ENCODE measurements at regions not wholly inside any gene's neighbourhood (a gene's known extent, or its start where the extent isn't known, plus 50 kb on each side); places are given as distances from the start of the nearest gene placed in this dataset.

DNA sequence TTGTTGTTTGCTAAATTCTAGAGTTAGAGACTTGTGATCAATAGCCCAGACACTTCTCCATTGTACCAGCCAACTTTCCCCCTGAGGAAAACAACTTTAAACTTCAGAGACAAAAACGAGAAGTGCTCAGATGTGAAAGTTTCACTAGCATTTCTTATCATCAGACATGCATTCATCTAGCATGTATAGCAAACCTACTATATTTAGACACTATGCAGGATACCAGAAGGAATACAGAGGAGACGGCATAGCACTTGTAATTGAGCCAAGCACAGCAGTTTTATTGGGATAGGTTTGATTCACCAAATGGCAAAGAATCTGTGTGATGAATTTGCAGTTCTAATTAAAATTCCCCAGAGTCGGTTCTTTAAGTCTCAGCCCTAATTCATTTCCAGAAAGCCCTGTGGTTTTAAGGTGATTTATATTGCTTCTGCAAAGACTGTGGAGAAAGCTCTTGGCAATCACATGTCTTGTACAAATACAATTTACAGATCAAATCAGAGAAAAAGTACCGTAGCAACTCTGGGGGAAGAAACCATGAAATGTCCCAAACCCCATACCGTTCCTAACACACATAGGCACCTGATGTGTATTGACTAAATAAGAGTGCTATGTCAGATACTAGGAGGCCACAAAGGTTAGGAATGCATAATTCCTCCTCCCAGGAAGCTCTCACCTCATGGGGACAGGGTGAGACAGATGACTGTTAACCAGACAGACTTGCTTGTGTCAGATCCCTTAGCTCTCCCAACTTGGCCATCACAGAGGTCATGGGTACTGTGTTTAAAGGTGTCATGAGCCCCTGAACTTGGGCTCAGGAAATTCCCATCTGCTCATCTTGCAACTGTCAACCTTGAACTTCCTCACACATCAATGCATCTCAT, 69.6 kb upstream of the KRAS start:
- no peak for TF ChIP-seq TCF7 (CRISPR knock-in tag; IDR thresholded peaks at IDR 0.05; ENCODE audit: low read depth)
- TF ChIP-seq CREM (CRISPR knock-in tag; IDR thresholded peaks at IDR 0.05) = no peak
- no peak for TF ChIP-seq RELA (CRISPR knock-in tag; IDR thresholded peaks at IDR 0.05; ENCODE audit: borderline replicate concordance)
- TF ChIP-seq, protein P1, sequence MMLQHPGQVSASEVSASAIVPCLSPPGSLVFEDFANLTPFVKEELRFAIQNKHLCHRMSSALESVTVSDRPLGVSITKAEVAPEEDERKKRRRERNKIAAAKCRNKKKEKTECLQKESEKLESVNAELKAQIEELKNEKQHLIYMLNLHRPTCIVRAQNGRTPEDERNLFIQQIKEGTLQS (CRISPR knock-in tag; conservative IDR thresholded peaks at IDR 0.05) = no peak
- no peak for TF ChIP-seq NR3C1 (CRISPR knock-in tag; conservative IDR thresholded peaks at IDR 0.05; ENCODE audit: low read depth)
- TF ChIP-seq ZNF396 (CRISPR knock-in tag; IDR thresholded peaks at IDR 0.05; ENCODE audit: borderline replicate concordance) = no peak
